ENCODE measurements at regions not wholly inside any gene's neighbourhood (a gene's known extent, or its start where the extent isn't known, plus 50 kb on each side); places are given as distances from the start of the nearest gene placed in this dataset.

- H3K27me3 Mint-ChIP-seq, result peaks cover 0 to 19% (median 8%) of the 10 kb centered on the region in 5 donors
- H3K4me1 Mint-ChIP-seq, result no peaks in the 10 kb centered on the region
- Histone ChIP-seq H3K4me3 (ENCODE audit: low read length) (no peak overlapping the region), H3K27ac (ENCODE audit: low read depth, low read length) (no peak overlapping the region), H3K9me3 (ENCODE audit: control insufficient read depth in 2 of 3, low read length in 3 of 3) (no peaks in the 10 kb centered on the region), H3K36me3 (ENCODE audit: control insufficient read depth in 2 of 3, insufficient read depth in 3 of 3, low read length in 3 of 3) (no peaks in the 10 kb centered on the region), H3K4me1 (ENCODE audit: control insufficient read depth in 2 of 2, insufficient read depth in 2 of 2, low read length in 2 of 2) (no peaks in the 10 kb centered on the region), H3K27me3 (ENCODE audit: control insufficient read depth in 2 of 2, insufficient read depth in 2 of 2, low read length in 2 of 2) (no peaks in the 10 kb centered on the region)
- peaks cover 0 to 6% (median 0%) of the 10 kb centered on the region in 11 donors for H3K9me3 Mint-ChIP-seq
- DNase-seq (no peak), ATAC-seq (no peak)
- H3K36me3 Mint-ChIP-seq, result no peaks in the 10 kb centered on the region
- intact Hi-C loops (cut with micrococcal nuclease), result no loop called here
- H3K27ac Mint-ChIP-seq, result no peak overlapping the region
- no peak overlapping the region for H3K4me3 Mint-ChIP-seq
- POLR2A ChIA-PET, result no interaction called here
- CTCF ChIA-PET, result no interaction called here
Measured at GRCh38 chr20:40433341-40433861, 255.6 kb downstream of the MAFB start.

- no peaks in the 10 kb centered on the region for H3K27me3 ChIP-seq (ENCODE audit: control insufficient read depth in 2 of 2, insufficient read depth in 2 of 2, low read length in 2 of 2)
- no peaks in the 10 kb centered on the region for H3K4me1 Mint-ChIP-seq
- no peaks in the 10 kb centered on the region for H3K9me3 ChIP-seq (ENCODE audit: control insufficient read depth in 2 of 3, low read length in 3 of 3)
- ChIA-PET POLR2A (no interaction called here), CTCF (no interaction called here)
- ATAC-seq (no peak), DNase-seq (no peak)
- no peaks in the 10 kb centered on the region for H3K4me1 ChIP-seq (ENCODE audit: control insufficient read depth in 2 of 2, insufficient read depth in 2 of 2, low read length in 2 of 2)
- intact Hi-C loops (cut with micrococcal nuclease), result no loop called here
- H3K27me3 Mint-ChIP-seq, result peaks cover 0 to 20% (median 12%) of the 10 kb centered on the region in 5 donors
- H3K4me3 ChIP-seq (ENCODE audit: low read length), result no peak overlapping the region
- no peaks in the 10 kb centered on the region for H3K36me3 ChIP-seq (ENCODE audit: control insufficient read depth in 2 of 3, insufficient read depth in 3 of 3, low read length in 3 of 3)
- no peaks in the 10 kb centered on the region for H3K36me3 Mint-ChIP-seq
- H3K27ac ChIP-seq (ENCODE audit: low read depth, low read length), result no peak overlapping the region
- peaks cover 0 to 13% (median 0%) of the 10 kb centered on the region in 11 donors for H3K9me3 Mint-ChIP-seq
- no peak overlapping the region for H3K27ac Mint-ChIP-seq
- H3K4me3 Mint-ChIP-seq, result no peak overlapping the region
Measured at GRCh38 chr20:40431611-40432010, 257.4 kb downstream of the MAFB start.

- ATAC-seq (no peak), DNase-seq (no peak)
- Mint-ChIP-seq H3K27ac (no peak overlapping the region), H3K4me3 (no peak overlapping the region), H3K27me3 (peaks cover 0 to 20% (median 12%) of the 10 kb centered on the region in 5 donors), H3K9me3 (peaks cover 0 to 13% (median 0%) of the 10 kb centered on the region in 11 donors), H3K4me1 (no peaks in the 10 kb centered on the region), H3K36me3 (no peaks in the 10 kb centered on the region)
- no peak overlapping the region for H3K27ac ChIP-seq (ENCODE audit: low read depth, low read length)
- no peaks in the 10 kb centered on the region for H3K27me3 ChIP-seq (ENCODE audit: control insufficient read depth in 2 of 2, insufficient read depth in 2 of 2, low read length in 2 of 2)
- no peak overlapping the region for H3K4me3 ChIP-seq (ENCODE audit: low read length)
- CTCF ChIA-PET, result no interaction called here
- intact Hi-C loops (cut with micrococcal nuclease), result no loop called here
- no peaks in the 10 kb centered on the region for H3K9me3 ChIP-seq (ENCODE audit: control insufficient read depth in 2 of 3, low read length in 3 of 3)
- H3K4me1 ChIP-seq (ENCODE audit: control insufficient read depth in 2 of 2, insufficient read depth in 2 of 2, low read length in 2 of 2), result no peaks in the 10 kb centered on the region
- no peaks in the 10 kb centered on the region for H3K36me3 ChIP-seq (ENCODE audit: control insufficient read depth in 2 of 3, insufficient read depth in 3 of 3, low read length in 3 of 3)
- POLR2A ChIA-PET, result no interaction called here
Measured at GRCh38 chr20:40431112-40431511, 257.9 kb downstream of the MAFB start.

- Histone ChIP-seq H3K27me3 (ENCODE audit: control insufficient read depth in 2 of 2, insufficient read depth in 2 of 2, low read length in 2 of 2) (no peaks in the 10 kb centered on the region), H3K9me3 (ENCODE audit: control insufficient read depth in 2 of 3, low read length in 3 of 3) (no peaks in the 10 kb centered on the region), H3K4me3 (ENCODE audit: low read length) (no peak overlapping the region), H3K36me3 (ENCODE audit: control insufficient read depth in 2 of 3, insufficient read depth in 3 of 3, low read length in 3 of 3) (no peaks in the 10 kb centered on the region), H3K27ac (ENCODE audit: low read depth, low read length) (no peak overlapping the region), H3K4me1 (ENCODE audit: control insufficient read depth in 2 of 2, insufficient read depth in 2 of 2, low read length in 2 of 2) (no peaks in the 10 kb centered on the region)
- ATAC-seq, result no peak
- no peaks in the 10 kb centered on the region for H3K36me3 Mint-ChIP-seq
- CTCF ChIA-PET, result no interaction called here
- intact Hi-C loops (cut with micrococcal nuclease), result no loop called here
- peaks cover 0 to 13% (median 4%) of the 10 kb centered on the region in 11 donors for H3K9me3 Mint-ChIP-seq
- H3K4me1 Mint-ChIP-seq, result peaks cover 0 to 1% (median 0%) of the 10 kb centered on the region in 7 donors
- H3K4me3 Mint-ChIP-seq, result no peak overlapping the region
- DNase-seq, result no peak
- peaks cover 0 to 17% (median 16%) of the 10 kb centered on the region in 5 donors for H3K27me3 Mint-ChIP-seq
- POLR2A ChIA-PET, result no interaction called here
- no peak overlapping the region for H3K27ac Mint-ChIP-seq
Measured at GRCh38 chr20:40427026-40427425, 262.0 kb downstream of the MAFB start.

- Histone ChIP-seq H3K36me3 (ENCODE audit: control insufficient read depth in 2 of 3, insufficient read depth in 3 of 3, low read length in 3 of 3) (no peaks in the 10 kb centered on the region), H3K9me3 (ENCODE audit: control insufficient read depth in 2 of 3, low read length in 3 of 3) (no peaks in the 10 kb centered on the region), H3K27ac (ENCODE audit: low read depth, low read length) (no peak overlapping the region), H3K27me3 (ENCODE audit: control insufficient read depth in 2 of 2, insufficient read depth in 2 of 2, low read length in 2 of 2) (no peaks in the 10 kb centered on the region), H3K4me1 (ENCODE audit: control insufficient read depth in 2 of 2, insufficient read depth in 2 of 2, low read length in 2 of 2) (no peaks in the 10 kb centered on the region), H3K4me3 (ENCODE audit: low read length) (no peak overlapping the region)
- ChIA-PET CTCF (no interaction called here), POLR2A (no interaction called here)
- DNase-seq, result no peak
- H3K27ac Mint-ChIP-seq, result no peak overlapping the region
- ATAC-seq, result no peak
- H3K27me3 Mint-ChIP-seq, result peaks cover under 1 to 13% (median 8%) of the 10 kb centered on the region in 5 donors
- H3K4me3 Mint-ChIP-seq, result no peak overlapping the region
- H3K36me3 Mint-ChIP-seq, result no peaks in the 10 kb centered on the region
- H3K9me3 Mint-ChIP-seq, result peaks cover 0 to 13% (median 3%) of the 10 kb centered on the region in 11 donors
- peaks cover 0 to 1% (median 0%) of the 10 kb centered on the region in 7 donors for H3K4me1 Mint-ChIP-seq
- intact Hi-C loops (cut with micrococcal nuclease), result no loop called here
Measured at GRCh38 chr20:40424695-40425094, 264.3 kb downstream of the MAFB start.

GRCh38 chr20:40422656-40423055 is 266.4 kb downstream of the MAFB start:
- Histone ChIP-seq H3K36me3 (ENCODE audit: control insufficient read depth in 2 of 3, insufficient read depth in 3 of 3, low read length in 3 of 3) (no peaks in the 10 kb centered on the region), H3K4me1 (ENCODE audit: control insufficient read depth in 2 of 2, insufficient read depth in 2 of 2, low read length in 2 of 2) (no peaks in the 10 kb centered on the region), H3K27me3 (ENCODE audit: control insufficient read depth in 2 of 2, insufficient read depth in 2 of 2, low read length in 2 of 2) (no peaks in the 10 kb centered on the region), H3K4me3 (ENCODE audit: low read length) (no peak overlapping the region), H3K27ac (ENCODE audit: low read depth, low read length) (no peak overlapping the region), H3K9me3 (ENCODE audit: control insufficient read depth in 2 of 3, low read length in 3 of 3) (no peaks in the 10 kb centered on the region)
- Mint-ChIP-seq H3K9me3 (peaks cover 0 to 5% (median 1%) of the 10 kb centered on the region in 11 donors), H3K36me3 (no peaks in the 10 kb centered on the region), H3K4me3 (no peak overlapping the region), H3K27me3 (peaks cover 0 to 4% (median 2%) of the 10 kb centered on the region in 5 donors), H3K4me1 (peaks cover 0 to 1% (median 0%) of the 10 kb centered on the region in 7 donors), H3K27ac (no peak overlapping the region)
- POLR2A ChIA-PET, result no interaction called here
- CTCF ChIA-PET, result no interaction called here
- intact Hi-C loops (cut with micrococcal nuclease), result no loop called here
- ATAC-seq (peak; percentile 48), DNase-seq (no peak)

GRCh38 chr20:40416274-40416673 is 272.8 kb downstream of the MAFB start:
- no peaks in the 10 kb centered on the region for H3K36me3 Mint-ChIP-seq

More at GRCh38 chr20:40416274-40416673, 272.8 kb downstream of the MAFB start:
- Histone ChIP-seq H3K27me3 (ENCODE audit: control insufficient read depth in 2 of 2, insufficient read depth in 2 of 2, low read length in 2 of 2) (no peaks in the 10 kb centered on the region), H3K36me3 (ENCODE audit: control insufficient read depth in 2 of 3, insufficient read depth in 3 of 3, low read length in 3 of 3) (no peaks in the 10 kb centered on the region), H3K9me3 (ENCODE audit: control insufficient read depth in 2 of 3, low read length in 3 of 3) (no peaks in the 10 kb centered on the region), H3K4me1 (ENCODE audit: control insufficient read depth in 2 of 2, insufficient read depth in 2 of 2, low read length in 2 of 2) (no peaks in the 10 kb centered on the region), H3K4me3 (ENCODE audit: low read length) (no peak overlapping the region), H3K27ac (ENCODE audit: low read depth, low read length) (no peak overlapping the region)
- ATAC-seq, result no peak
- no peak for DNase-seq
- Mint-ChIP-seq H3K4me3 (no peak overlapping the region), H3K4me1 (no peaks in the 10 kb centered on the region), H3K9me3 (peaks cover 0 to 15% (median 3%) of the 10 kb centered on the region in 11 donors), H3K27ac (no peak overlapping the region), H3K27me3 (peaks cover 0 to 13% (median 2%) of the 10 kb centered on the region in 5 donors)
- intact Hi-C loops (cut with micrococcal nuclease), result no loop called here
- CTCF ChIA-PET, result no interaction called here
- POLR2A ChIA-PET, result no interaction called here

Measured in naive thymus-derived CD4-positive, alpha-beta T cell (primary cell).